ENCODE measurements at regions not wholly inside any gene's neighbourhood (a gene's known extent, or its start where the extent isn't known, plus 50 kb on each side); places are given as distances from the start of the nearest gene placed in this dataset.

DNA sequence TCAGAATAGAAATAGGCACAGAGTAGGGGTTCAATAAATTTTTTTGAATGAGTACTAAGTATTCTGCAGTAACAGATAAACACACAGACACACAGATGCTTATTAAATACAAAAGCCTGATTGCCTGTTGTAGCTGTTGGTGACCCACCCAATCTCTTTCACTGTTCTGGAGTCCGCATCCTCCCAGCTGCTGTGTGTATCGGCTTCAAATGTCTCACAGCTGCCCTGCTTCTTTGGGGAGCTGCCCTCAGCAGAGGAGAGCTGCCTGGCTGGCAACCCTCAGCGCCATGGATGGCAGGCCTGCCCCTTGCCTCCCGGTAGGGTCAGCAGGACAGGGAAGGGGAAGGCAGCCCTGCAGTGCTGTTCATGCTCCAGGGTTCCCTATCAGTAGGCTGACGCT is 50.5 kb upstream of the PRNP start:
- Mint-ChIP-seq H3K27ac (no peak overlapping the region), H3K4me1 (no peaks in the 10 kb centered on the region), H3K36me3 (ENCODE audit: low read depth) (no peaks in the 10 kb centered on the region)

GRCh38 chr20:4635342-4635741 is 50.9 kb upstream of the PRNP start:
- TF ChIP-seq CTCF (IDR thresholded peaks at IDR 0.05; ENCODE audit: unreplicated experiment in 3 of 3): no peak
- H3K4me3 Mint-ChIP-seq: no peak overlapping the region
- H3K9me3 Mint-ChIP-seq: peaks cover 2% of the 10 kb centered on the region
- H3K27me3 Mint-ChIP-seq (ENCODE audit: low read depth): peaks cover 13% of the 10 kb centered on the region
- no peak overlapping the region for H3K27ac Mint-ChIP-seq
- no peaks in the 10 kb centered on the region for H3K4me1 Mint-ChIP-seq
- H3K36me3 Mint-ChIP-seq (ENCODE audit: low read depth): no peaks in the 10 kb centered on the region

More for the DNA sequence above, 50.5 kb upstream of the PRNP start:
- Mint-ChIP-seq H3K4me3 (no peak overlapping the region), H3K27me3 (ENCODE audit: low read depth) (peaks cover 13% of the 10 kb centered on the region), H3K9me3 (peaks cover 2% of the 10 kb centered on the region)
- TF ChIP-seq CTCF (IDR thresholded peaks at IDR 0.05; ENCODE audit: unreplicated experiment in 3 of 3): no peak

DNA sequence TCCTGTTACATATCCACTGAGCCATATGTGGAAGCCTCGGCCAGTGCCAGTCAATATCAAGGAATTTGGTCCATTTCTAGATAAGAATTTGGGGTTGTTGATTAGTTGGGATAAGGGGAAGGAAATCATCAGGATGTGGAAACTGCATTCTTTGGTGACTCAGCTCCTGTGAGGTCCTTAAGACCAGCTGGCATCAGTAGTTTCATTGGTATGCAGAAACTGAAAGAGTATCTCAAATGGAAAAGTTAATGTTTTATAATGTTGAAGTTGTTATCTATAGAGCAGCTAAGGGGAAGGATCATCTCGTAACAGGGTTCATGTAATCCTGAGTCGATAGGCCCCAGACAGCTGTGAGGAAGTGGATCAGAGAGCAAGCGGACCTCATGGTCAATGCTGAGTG is 52.5 kb upstream of the PRNP start:
- TF ChIP-seq CTCF (IDR thresholded peaks at IDR 0.05; ENCODE audit: unreplicated experiment in 3 of 3): no peak
- no peaks in the 10 kb centered on the region for H3K4me1 Mint-ChIP-seq
- H3K27me3 Mint-ChIP-seq (ENCODE audit: low read depth): peaks cover 13% of the 10 kb centered on the region
- H3K9me3 Mint-ChIP-seq: peaks cover 4% of the 10 kb centered on the region
- H3K4me3 Mint-ChIP-seq: no peak overlapping the region
- no peak overlapping the region for H3K27ac Mint-ChIP-seq
- no peaks in the 10 kb centered on the region for H3K36me3 Mint-ChIP-seq (ENCODE audit: low read depth)

- no peak overlapping the region for H3K4me3 Mint-ChIP-seq
- H3K4me1 Mint-ChIP-seq: no peaks in the 10 kb centered on the region
- no peak for TF ChIP-seq CTCF (IDR thresholded peaks at IDR 0.05; ENCODE audit: unreplicated experiment in 3 of 3)
These were observed 52.9 kb upstream of the PRNP start for GRCh38 chr20:4633379-4633778.

GRCh38 chr20:4632876-4633275 is 53.4 kb upstream of the PRNP start:
- peaks cover 5% of the 10 kb centered on the region for H3K9me3 Mint-ChIP-seq
- peaks cover 11% of the 10 kb centered on the region for H3K27me3 Mint-ChIP-seq (ENCODE audit: low read depth)
- H3K36me3 Mint-ChIP-seq (ENCODE audit: low read depth): no peaks in the 10 kb centered on the region
- TF ChIP-seq CTCF (IDR thresholded peaks at IDR 0.05; ENCODE audit: unreplicated experiment in 3 of 3): no peak
- H3K27ac Mint-ChIP-seq: no peak overlapping the region
- H3K4me1 Mint-ChIP-seq: no peaks in the 10 kb centered on the region
- H3K4me3 Mint-ChIP-seq: no peak overlapping the region

More at GRCh38 chr20:4633379-4633778, 52.9 kb upstream of the PRNP start:
- H3K36me3 Mint-ChIP-seq (ENCODE audit: low read depth): no peaks in the 10 kb centered on the region
- H3K27ac Mint-ChIP-seq: no peak overlapping the region
- peaks cover 13% of the 10 kb centered on the region for H3K27me3 Mint-ChIP-seq (ENCODE audit: low read depth)
- H3K9me3 Mint-ChIP-seq: peaks cover 5% of the 10 kb centered on the region

DNA sequence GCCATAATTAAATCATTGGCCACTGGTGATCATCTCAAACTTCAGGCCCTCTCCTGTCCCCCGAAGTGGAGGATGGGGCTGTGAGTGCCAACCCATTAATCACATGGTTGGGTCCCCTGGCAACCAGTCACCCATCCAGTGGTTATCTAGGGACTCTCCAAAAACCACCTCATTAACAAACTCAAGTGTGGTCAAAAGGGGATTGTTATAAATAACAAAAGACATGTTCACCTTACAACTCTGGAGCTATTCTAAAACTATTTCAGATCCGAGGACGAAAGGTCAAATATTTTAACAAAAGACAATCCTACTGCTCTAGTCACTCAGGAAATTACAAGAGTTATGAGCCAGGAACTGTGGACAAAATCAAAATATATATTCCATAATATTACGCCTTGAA is 60.0 kb upstream of the PRNP start:
- Mint-ChIP-seq H3K36me3 (ENCODE audit: low read depth) (no peaks in the 10 kb centered on the region), H3K4me1 (no peaks in the 10 kb centered on the region), H3K4me3 (no peak overlapping the region), H3K9me3 (peaks cover 22% of the 10 kb centered on the region), H3K27me3 (ENCODE audit: low read depth) (peaks cover 18% of the 10 kb centered on the region), H3K27ac (no peak overlapping the region)
- no peak for TF ChIP-seq CTCF (IDR thresholded peaks at IDR 0.05; ENCODE audit: unreplicated experiment in 3 of 3)
